ENCODE measurements at regions not wholly inside any gene's neighbourhood (a gene's known extent, or its start where the extent isn't known, plus 50 kb on each side); places are given as distances from the start of the nearest gene placed in this dataset.
"Not testable (repeated sequence)": the region's sequence is repeated elsewhere in the genome, so short reads cannot be mapped to it uniquely, and the experiment has no call there.

GRCh38 chr1:65615859-65616258 lies 176.8 kb upstream of the PDE4B start:
- no peak overlapping the region for H3K4me2 ChIP-seq (ENCODE audit: low read depth, low read length, poor library complexity, severe bottlenecking)
- H3K4me3 ChIP-seq (ENCODE audit: low read length): no peak overlapping the region
- H3K4me1 ChIP-seq (ENCODE audit: low read length): no peaks in the 10 kb centered on the region
- DNase-seq: no peak
- no peaks in the 10 kb centered on the region for H3K9me3 ChIP-seq (ENCODE audit: low read length)
- no peaks in the 10 kb centered on the region for H3K9me2 ChIP-seq (replicated peaks; ENCODE audit: insufficient read depth, low read length)
- no peaks in the 10 kb centered on the region for H4K20me1 ChIP-seq (ENCODE audit: insufficient read depth, low read depth, low read length)
- no peak overlapping the region for H2AFZ ChIP-seq (ENCODE audit: low read length)
- H3K36me3 ChIP-seq (ENCODE audit: insufficient read depth, low read length): no peaks in the 10 kb centered on the region
- no peaks in the 10 kb centered on the region for H3K79me2 ChIP-seq (ENCODE audit: low read length)
- no peak overlapping the region for H3K27ac ChIP-seq (ENCODE audit: low read length)
- H3K9ac ChIP-seq (ENCODE audit: low read length): no peak overlapping the region
- no peaks in the 10 kb centered on the region for H3K27me3 ChIP-seq (ENCODE audit: low read length)

GRCh38 chr1:65621721-65622120 lies 171.0 kb upstream of the PDE4B start:
- not testable (repeated sequence) for H3K27ac ChIP-seq (ENCODE audit: low read length); H2AFZ ChIP-seq (ENCODE audit: low read length); H3K9ac ChIP-seq (ENCODE audit: low read length); H3K36me3 ChIP-seq (ENCODE audit: insufficient read depth, low read length); H4K20me1 ChIP-seq (ENCODE audit: insufficient read depth, low read depth, low read length); H3K4me1 ChIP-seq (ENCODE audit: low read length); H3K4me3 ChIP-seq (ENCODE audit: low read length); DNase-seq; H3K9me2 ChIP-seq (replicated peaks; ENCODE audit: insufficient read depth, low read length); H3K27me3 ChIP-seq (ENCODE audit: low read length); H3K79me2 ChIP-seq (ENCODE audit: low read length); H3K4me2 ChIP-seq (ENCODE audit: low read depth, low read length, poor library complexity, severe bottlenecking); H3K9me3 ChIP-seq (ENCODE audit: low read length)

- H3K9me3 ChIP-seq (ENCODE audit: low read length): no peaks in the 10 kb centered on the region
- H3K4me3 ChIP-seq (ENCODE audit: low read length): no peak overlapping the region
- no peak for DNase-seq
- no peaks in the 10 kb centered on the region for H3K4me1 ChIP-seq (ENCODE audit: low read length)
- H3K9ac ChIP-seq (ENCODE audit: low read length): no peak overlapping the region
- no peaks in the 10 kb centered on the region for H4K20me1 ChIP-seq (ENCODE audit: insufficient read depth, low read depth, low read length)
- no peaks in the 10 kb centered on the region for H3K36me3 ChIP-seq (ENCODE audit: insufficient read depth, low read length)
- no peak overlapping the region for H2AFZ ChIP-seq (ENCODE audit: low read length)
- no peaks in the 10 kb centered on the region for H3K27me3 ChIP-seq (ENCODE audit: low read length)
- H3K4me2 ChIP-seq (ENCODE audit: low read depth, low read length, poor library complexity, severe bottlenecking): no peak overlapping the region
- H3K27ac ChIP-seq (ENCODE audit: low read length): no peak overlapping the region
- no peaks in the 10 kb centered on the region for H3K9me2 ChIP-seq (replicated peaks; ENCODE audit: insufficient read depth, low read length)
- no peaks in the 10 kb centered on the region for H3K79me2 ChIP-seq (ENCODE audit: low read length)
Observed at GRCh38 chr1:65623895-65624294, 168.8 kb upstream of the PDE4B start.

GRCh38 chr1:65625528-65625927 lies 167.2 kb upstream of the PDE4B start:
- H3K36me3 ChIP-seq (ENCODE audit: insufficient read depth, low read length): no peaks in the 10 kb centered on the region
- no peak overlapping the region for H3K4me2 ChIP-seq (ENCODE audit: low read depth, low read length, poor library complexity, severe bottlenecking)
- no peaks in the 10 kb centered on the region for H4K20me1 ChIP-seq (ENCODE audit: insufficient read depth, low read depth, low read length)
- no peak overlapping the region for H3K4me3 ChIP-seq (ENCODE audit: low read length)
- no peak overlapping the region for H3K9ac ChIP-seq (ENCODE audit: low read length)
- H3K27ac ChIP-seq (ENCODE audit: low read length): no peak overlapping the region
- no peaks in the 10 kb centered on the region for H3K79me2 ChIP-seq (ENCODE audit: low read length)
- no peaks in the 10 kb centered on the region for H3K9me2 ChIP-seq (replicated peaks; ENCODE audit: insufficient read depth, low read length)
- H3K27me3 ChIP-seq (ENCODE audit: low read length): no peaks in the 10 kb centered on the region
- no peaks in the 10 kb centered on the region for H3K9me3 ChIP-seq (ENCODE audit: low read length)
- H2AFZ ChIP-seq (ENCODE audit: low read length): no peak overlapping the region
- no peak for DNase-seq
- no peaks in the 10 kb centered on the region for H3K4me1 ChIP-seq (ENCODE audit: low read length)

- Histone ChIP-seq H3K36me3 (ENCODE audit: insufficient read depth, low read length) (no peaks in the 10 kb centered on the region), H3K9me2 (replicated peaks; ENCODE audit: insufficient read depth, low read length) (no peaks in the 10 kb centered on the region), H3K4me3 (ENCODE audit: low read length) (no peak overlapping the region), H3K9me3 (ENCODE audit: low read length) (no peaks in the 10 kb centered on the region), H3K9ac (ENCODE audit: low read length) (no peak overlapping the region), H2AFZ (ENCODE audit: low read length) (no peak overlapping the region), H4K20me1 (ENCODE audit: insufficient read depth, low read depth, low read length) (no peaks in the 10 kb centered on the region), H3K4me1 (ENCODE audit: low read length) (no peaks in the 10 kb centered on the region), H3K4me2 (ENCODE audit: low read depth, low read length, poor library complexity, severe bottlenecking) (no peak overlapping the region), H3K79me2 (ENCODE audit: low read length) (no peaks in the 10 kb centered on the region), H3K27ac (ENCODE audit: low read length) (no peak overlapping the region), H3K27me3 (ENCODE audit: low read length) (no peaks in the 10 kb centered on the region)
- DNase-seq: no peak
Observed at GRCh38 chr1:65626003-65626402, 166.7 kb upstream of the PDE4B start.

GRCh38 chr1:65629788-65630187 lies 162.9 kb upstream of the PDE4B start:
- H3K4me1 ChIP-seq (ENCODE audit: low read length): no peaks in the 10 kb centered on the region
- no peaks in the 10 kb centered on the region for H3K27me3 ChIP-seq (ENCODE audit: low read length)
- H4K20me1 ChIP-seq (ENCODE audit: insufficient read depth, low read depth, low read length): no peaks in the 10 kb centered on the region
- no peak overlapping the region for H2AFZ ChIP-seq (ENCODE audit: low read length)
- no peak overlapping the region for H3K9ac ChIP-seq (ENCODE audit: low read length)
- no peaks in the 10 kb centered on the region for H3K36me3 ChIP-seq (ENCODE audit: insufficient read depth, low read length)
- H3K79me2 ChIP-seq (ENCODE audit: low read length): no peaks in the 10 kb centered on the region
- H3K9me3 ChIP-seq (ENCODE audit: low read length): no peaks in the 10 kb centered on the region
- no peak for DNase-seq
- no peak overlapping the region for H3K4me2 ChIP-seq (ENCODE audit: low read depth, low read length, poor library complexity, severe bottlenecking)
- H3K9me2 ChIP-seq (replicated peaks; ENCODE audit: insufficient read depth, low read length): no peaks in the 10 kb centered on the region
- H3K4me3 ChIP-seq (ENCODE audit: low read length): no peak overlapping the region
- no peak overlapping the region for H3K27ac ChIP-seq (ENCODE audit: low read length)

- H2AFZ ChIP-seq (ENCODE audit: low read length): no peak overlapping the region
- no peaks in the 10 kb centered on the region for H4K20me1 ChIP-seq (ENCODE audit: insufficient read depth, low read depth, low read length)
- H3K9ac ChIP-seq (ENCODE audit: low read length): no peak overlapping the region
- DNase-seq: no peak
- no peaks in the 10 kb centered on the region for H3K27me3 ChIP-seq (ENCODE audit: low read length)
- H3K79me2 ChIP-seq (ENCODE audit: low read length): no peaks in the 10 kb centered on the region
- H3K4me3 ChIP-seq (ENCODE audit: low read length): no peak overlapping the region
- no peaks in the 10 kb centered on the region for H3K9me2 ChIP-seq (replicated peaks; ENCODE audit: insufficient read depth, low read length)
- H3K9me3 ChIP-seq (ENCODE audit: low read length): no peaks in the 10 kb centered on the region
- no peak overlapping the region for H3K4me2 ChIP-seq (ENCODE audit: low read depth, low read length, poor library complexity, severe bottlenecking)
- H3K27ac ChIP-seq (ENCODE audit: low read length): no peak overlapping the region
- no peaks in the 10 kb centered on the region for H3K4me1 ChIP-seq (ENCODE audit: low read length)
- no peaks in the 10 kb centered on the region for H3K36me3 ChIP-seq (ENCODE audit: insufficient read depth, low read length)
Observed at GRCh38 chr1:65630855-65631254, 161.8 kb upstream of the PDE4B start.

GRCh38 chr1:65632235-65632634 lies 160.5 kb upstream of the PDE4B start:
- Histone ChIP-seq H3K9ac (ENCODE audit: low read length) (no peak overlapping the region), H2AFZ (ENCODE audit: low read length) (no peak overlapping the region), H3K36me3 (ENCODE audit: insufficient read depth, low read length) (no peaks in the 10 kb centered on the region), H3K27ac (ENCODE audit: low read length) (no peak overlapping the region), H3K4me1 (ENCODE audit: low read length) (no peaks in the 10 kb centered on the region), H4K20me1 (ENCODE audit: insufficient read depth, low read depth, low read length) (no peaks in the 10 kb centered on the region), H3K4me3 (ENCODE audit: low read length) (no peak overlapping the region), H3K79me2 (ENCODE audit: low read length) (no peaks in the 10 kb centered on the region), H3K27me3 (ENCODE audit: low read length) (no peaks in the 10 kb centered on the region), H3K4me2 (ENCODE audit: low read depth, low read length, poor library complexity, severe bottlenecking) (no peak overlapping the region), H3K9me2 (replicated peaks; ENCODE audit: insufficient read depth, low read length) (no peaks in the 10 kb centered on the region), H3K9me3 (ENCODE audit: low read length) (no peaks in the 10 kb centered on the region)
- DNase-seq: no peak

- no peak overlapping the region for H3K9ac ChIP-seq (ENCODE audit: low read length)
- H3K27ac ChIP-seq (ENCODE audit: low read length): no peak overlapping the region
Observed at GRCh38 chr1:65640046-65640445, 152.6 kb upstream of the PDE4B start.

More at GRCh38 chr1:65640046-65640445, 152.6 kb upstream of the PDE4B start:
- Histone ChIP-seq H3K79me2 (ENCODE audit: low read length) (no peaks in the 10 kb centered on the region), H2AFZ (ENCODE audit: low read length) (no peak overlapping the region), H3K9me3 (ENCODE audit: low read length) (no peaks in the 10 kb centered on the region), H3K4me3 (ENCODE audit: low read length) (no peak overlapping the region), H3K4me1 (ENCODE audit: low read length) (no peaks in the 10 kb centered on the region), H3K9me2 (replicated peaks; ENCODE audit: insufficient read depth, low read length) (no peaks in the 10 kb centered on the region), H3K27me3 (ENCODE audit: low read length) (no peaks in the 10 kb centered on the region), H4K20me1 (ENCODE audit: insufficient read depth, low read depth, low read length) (no peaks in the 10 kb centered on the region), H3K36me3 (ENCODE audit: insufficient read depth, low read length) (no peaks in the 10 kb centered on the region), H3K4me2 (ENCODE audit: low read depth, low read length, poor library complexity, severe bottlenecking) (no peak overlapping the region)
- DNase-seq: no peak

All from Karpas-422 (cell line).